ENCODE measurements at regions not wholly inside any gene's neighbourhood (a gene's known extent, or its start where the extent isn't known, plus 50 kb on each side); places are given as distances from the start of the nearest gene placed in this dataset.

DNA sequence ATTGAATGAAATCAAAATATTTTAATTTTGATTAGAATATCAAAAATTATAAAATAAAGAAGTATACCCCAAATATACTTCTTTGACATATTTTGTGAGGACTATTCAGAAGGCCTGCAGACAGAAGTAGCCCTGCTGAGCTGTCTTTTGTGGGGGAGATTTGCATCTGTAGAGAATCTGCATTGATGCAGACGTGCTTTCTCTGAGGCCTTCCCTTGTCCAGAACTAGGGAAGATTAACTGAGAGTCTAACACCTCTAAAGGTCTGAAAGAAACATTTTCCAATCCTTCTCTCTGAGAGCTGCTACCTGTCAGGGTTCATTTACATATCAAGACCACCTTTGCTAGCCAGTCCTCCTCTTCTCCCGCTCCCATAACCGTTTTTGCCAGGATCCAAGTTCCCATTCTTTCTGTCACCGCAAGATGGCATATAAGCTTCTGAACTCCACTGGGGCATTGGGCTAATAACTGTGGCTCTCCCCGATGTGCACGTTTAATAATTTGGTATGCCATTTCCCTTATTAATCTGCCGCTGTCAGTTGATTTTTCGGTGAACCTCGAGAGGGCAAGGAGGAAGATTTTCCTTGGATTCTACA lies 510.4 kb upstream of the CNTNAP5 start:
- TF ChIP-seq CTCF (IDR thresholded peaks at IDR 0.05) = no peak
- no peak for TF ChIP-seq POLR2A (IDR thresholded peaks at IDR 0.05)

All from right lobe of liver (tissue), 4 donors.